ENCODE measurements at regions not wholly inside any gene's neighbourhood (a gene's known extent, or its start where the extent isn't known, plus 50 kb on each side); places are given as distances from the start of the nearest gene placed in this dataset.

DNA sequence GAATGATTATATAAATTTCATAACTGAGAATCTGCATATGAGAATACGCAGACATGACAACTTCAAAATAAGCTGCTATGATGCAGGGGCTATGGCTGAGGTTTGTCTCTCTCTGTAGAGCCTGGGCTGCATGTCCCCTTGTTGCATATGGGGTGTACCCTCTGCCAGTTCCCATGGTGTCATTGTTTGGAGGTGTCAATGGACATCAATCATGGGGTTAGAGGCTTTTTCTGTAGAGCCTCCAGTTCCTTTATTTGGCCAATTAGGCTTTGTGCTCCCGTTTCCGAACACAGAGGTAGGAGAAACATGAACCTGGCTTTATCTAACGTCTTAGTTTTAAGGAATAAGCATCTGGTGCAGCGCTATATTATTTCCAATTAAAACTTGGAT is 77.3 kb upstream of the RARB start:
- H3K79me2 ChIP-seq (ENCODE audit: control insufficient read depth, insufficient read depth, low read length), result no peaks in the 10 kb centered on the region
- intact Hi-C loops (cut with micrococcal nuclease; ENCODE audit: unreplicated experiment) (no loop called here), in situ Hi-C loops (cut with MboI) (no loop called here)
- H3K4me2 ChIP-seq (ENCODE audit: control insufficient read depth, insufficient read depth), result no peak overlapping the region
- CTCF ChIA-PET, result no interaction called here
- H3K9ac ChIP-seq (ENCODE audit: control insufficient read depth, insufficient read depth, low read length), result no peak overlapping the region
- H3K27ac ChIP-seq (ENCODE audit: control insufficient read depth, insufficient read depth), result no peak overlapping the region
- no peak for TF ChIP-seq ZZZ3 (IDR thresholded peaks at IDR 0.05; ENCODE audit: control insufficient read depth, insufficient read length, low read depth)
- TF ChIP-seq CREB1 (IDR thresholded peaks at IDR 0.05; ENCODE audit: low read depth), result no peak
- no peak for TF ChIP-seq NFXL1 (IDR thresholded peaks at IDR 0.05; ENCODE audit: borderline replicate concordance)
- TF ChIP-seq ZBED1 (IDR thresholded peaks at IDR 0.05; ENCODE audit: borderline replicate concordance), result no peak
- TF ChIP-seq SUZ12 (IDR thresholded peaks at IDR 0.05; ENCODE audit: unreplicated experiment), result no peak
- TF ChIP-seq CEBPB (IDR thresholded peaks at IDR 0.05; ENCODE audit: borderline replicate concordance in 1 of 2, low read depth in 2 of 2, low read length in 2 of 2), result no peak
- TF ChIP-seq RELA (IDR thresholded peaks at IDR 0.05; ENCODE audit: borderline replicate concordance, partially characterized antibody), result no peak
- TF ChIP-seq, protein P1, sequence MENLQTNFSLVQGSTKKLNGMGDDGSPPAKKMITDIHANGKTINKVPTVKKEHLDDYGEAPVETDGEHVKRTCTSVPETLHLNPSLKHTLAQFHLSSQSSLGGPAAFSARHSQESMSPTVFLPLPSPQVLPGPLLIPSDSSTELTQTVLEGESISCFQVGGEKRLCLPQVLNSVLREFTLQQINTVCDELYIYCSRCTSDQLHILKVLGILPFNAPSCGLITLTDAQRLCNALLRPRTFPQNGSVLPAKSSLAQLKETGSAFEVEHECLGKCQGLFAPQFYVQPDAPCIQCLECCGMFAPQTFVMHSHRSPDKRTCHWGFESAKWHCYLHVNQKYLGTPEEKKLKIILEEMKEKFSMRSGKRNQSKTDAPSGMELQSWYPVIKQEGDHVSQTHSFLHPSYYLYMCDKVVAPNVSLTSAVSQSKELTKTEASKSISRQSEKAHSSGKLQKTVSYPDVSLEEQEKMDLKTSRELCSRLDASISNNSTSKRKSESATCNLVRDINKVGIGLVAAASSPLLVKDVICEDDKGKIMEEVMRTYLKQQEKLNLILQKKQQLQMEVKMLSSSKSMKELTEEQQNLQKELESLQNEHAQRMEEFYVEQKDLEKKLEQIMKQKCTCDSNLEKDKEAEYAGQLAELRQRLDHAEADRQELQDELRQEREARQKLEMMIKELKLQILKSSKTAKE (IDR thresholded peaks at IDR 0.05; ENCODE audit: low read depth, poor library complexity, severe bottlenecking), result no peak
- FAIRE-seq (no peak), ATAC-seq (no peak), DNase-seq (ENCODE audit: low read depth, low spot score) (no peak)
- H2AFZ ChIP-seq (ENCODE audit: control insufficient read depth, low read depth, low read length), result no peak overlapping the region
- 25% methylated on average over 5 of the region's 5 CpGs for WGBS (ENCODE audit: insufficient coverage, insufficient replicate concordance, low lambda C conversion rate, missing lambda C conversion rate)
- H3K27me3 ChIP-seq (replicated peaks in 1 of 2; ENCODE audit: control insufficient read depth in 2 of 2, insufficient read depth in 2 of 2, low read length in 1 of 2), result no peaks in the 10 kb centered on the region
- no peaks in the 10 kb centered on the region for H3K36me3 ChIP-seq (ENCODE audit: control insufficient read depth in 2 of 2, insufficient read depth in 2 of 2, low read length in 1 of 2)
- no peaks in the 10 kb centered on the region for H3K4me1 ChIP-seq (ENCODE audit: control insufficient read depth, insufficient read depth, low read length)
- POLR2A ChIA-PET, result no interaction called here
- H3K9me3 ChIP-seq (replicated peaks; ENCODE audit: control insufficient read depth, insufficient read depth, low read length), result no peaks in the 10 kb centered on the region
- H4K20me1 ChIP-seq (ENCODE audit: control insufficient read depth, insufficient read depth), result no peaks in the 10 kb centered on the region
- RAD21 ChIA-PET (ENCODE audit: unreplicated experiment), result no interaction called here
- H3K4me3 ChIP-seq, result no peak overlapping the region
- no TSS peak for BruUV-seq (replicated peaks)
- SMC1A ChIA-PET (ENCODE audit: uncharacterized antibody, unreplicated experiment), result no interaction called here

All from GM12878 (cell line).